ENCODE measurements at regions not wholly inside any gene's neighbourhood (a gene's known extent, or its start where the extent isn't known, plus 50 kb on each side); places are given as distances from the start of the nearest gene placed in this dataset.

GRCh38 chr2:219702796-219703545 is 75.5 kb downstream of the SLC4A3 start:
- Histone ChIP-seq H2AFZ (ENCODE audit: low read length) (no peak overlapping the region), H3K9ac (ENCODE audit: low read depth, low read length, poor library complexity, severe bottlenecking) (no peak overlapping the region), H3K4me3 (ENCODE audit: low read length, poor library complexity, severe bottlenecking) (no peak overlapping the region), H3K4me1 (ENCODE audit: insufficient read depth, low read length, poor library complexity, severe bottlenecking) (peaks cover 3% of the 10 kb centered on the region), H3K36me3 (ENCODE audit: insufficient read depth, low read length) (no peaks in the 10 kb centered on the region), H3K9me3 (ENCODE audit: insufficient read depth, low read depth, low read length) (no peaks in the 10 kb centered on the region), H4K20me1 (ENCODE audit: insufficient read depth, low read length, poor library complexity, severe bottlenecking) (no peaks in the 10 kb centered on the region), H3K4me2 (ENCODE audit: low read depth, low read length, poor library complexity, severe bottlenecking) (no peak overlapping the region), H3K27me3 (ENCODE audit: insufficient read depth, low read length, poor library complexity, severe bottlenecking) (no peaks in the 10 kb centered on the region), H3K9me2 (replicated peaks; ENCODE audit: low read depth, low read length) (no peaks in the 10 kb centered on the region), H3F3A (ENCODE audit: low read depth) (no peaks in the 10 kb centered on the region), H3K79me2 (ENCODE audit: insufficient read depth, low read length) (no peaks in the 10 kb centered on the region)
- TF ChIP-seq EZH2phosphoT487 (IDR thresholded peaks at IDR 0.05; ENCODE audit: borderline replicate concordance) (no peak), CTCF (conservative IDR thresholded peaks at IDR 0.05; ENCODE audit: low read length) (no peak)

- no peak for TF ChIP-seq EZH2phosphoT487 (IDR thresholded peaks at IDR 0.05; ENCODE audit: borderline replicate concordance)
- no peak for TF ChIP-seq CTCF (conservative IDR thresholded peaks at IDR 0.05; ENCODE audit: low read length)
- H2AFZ ChIP-seq (ENCODE audit: low read length), result no peak overlapping the region
- H3K79me2 ChIP-seq (ENCODE audit: insufficient read depth, low read length), result no peaks in the 10 kb centered on the region
- no peaks in the 10 kb centered on the region for H4K20me1 ChIP-seq (ENCODE audit: insufficient read depth, low read length, poor library complexity, severe bottlenecking)
- no peaks in the 10 kb centered on the region for H3F3A ChIP-seq (ENCODE audit: low read depth)
- no peak overlapping the region for H3K4me3 ChIP-seq (ENCODE audit: low read length, poor library complexity, severe bottlenecking)
- H3K9me2 ChIP-seq (replicated peaks; ENCODE audit: low read depth, low read length), result no peaks in the 10 kb centered on the region
- H3K4me2 ChIP-seq (ENCODE audit: low read depth, low read length, poor library complexity, severe bottlenecking), result no peak overlapping the region
- no peaks in the 10 kb centered on the region for H3K9me3 ChIP-seq (ENCODE audit: insufficient read depth, low read depth, low read length)
- H3K27me3 ChIP-seq (ENCODE audit: insufficient read depth, low read length, poor library complexity, severe bottlenecking), result no peaks in the 10 kb centered on the region
- no peak overlapping the region for H3K9ac ChIP-seq (ENCODE audit: low read depth, low read length, poor library complexity, severe bottlenecking)
- H3K4me1 ChIP-seq (ENCODE audit: insufficient read depth, low read length, poor library complexity, severe bottlenecking), result no peaks in the 10 kb centered on the region
- no peaks in the 10 kb centered on the region for H3K36me3 ChIP-seq (ENCODE audit: insufficient read depth, low read length)
These were observed 77.4 kb downstream of the SLC4A3 start for GRCh38 chr2:219704878-219705277.

- Histone ChIP-seq H3K27me3 (ENCODE audit: insufficient read depth, low read length, poor library complexity, severe bottlenecking) (no peaks in the 10 kb centered on the region), H3K79me2 (ENCODE audit: insufficient read depth, low read length) (no peaks in the 10 kb centered on the region), H3K4me2 (ENCODE audit: low read depth, low read length, poor library complexity, severe bottlenecking) (no peak overlapping the region)
These were observed 79.4 kb downstream of the SLC4A3 start for GRCh38 chr2:219706823-219707281.

More at GRCh38 chr2:219706823-219707281, 79.4 kb downstream of the SLC4A3 start:
- TF ChIP-seq CTCF (conservative IDR thresholded peaks at IDR 0.05; ENCODE audit: low read length) (no peak), EZH2phosphoT487 (IDR thresholded peaks at IDR 0.05; ENCODE audit: borderline replicate concordance) (no peak)
- no peak overlapping the region for H2AFZ ChIP-seq (ENCODE audit: low read length)
- H3K9ac ChIP-seq (ENCODE audit: low read depth, low read length, poor library complexity, severe bottlenecking), result no peak overlapping the region
- H3K4me1 ChIP-seq (ENCODE audit: insufficient read depth, low read length, poor library complexity, severe bottlenecking), result no peaks in the 10 kb centered on the region
- H3F3A ChIP-seq (ENCODE audit: low read depth), result no peaks in the 10 kb centered on the region
- no peaks in the 10 kb centered on the region for H3K9me3 ChIP-seq (ENCODE audit: insufficient read depth, low read depth, low read length)
- no peak overlapping the region for H3K4me3 ChIP-seq (ENCODE audit: low read length, poor library complexity, severe bottlenecking)
- no peaks in the 10 kb centered on the region for H3K36me3 ChIP-seq (ENCODE audit: insufficient read depth, low read length)
- no peaks in the 10 kb centered on the region for H4K20me1 ChIP-seq (ENCODE audit: insufficient read depth, low read length, poor library complexity, severe bottlenecking)
- no peaks in the 10 kb centered on the region; the same call in 1 of the 2 replicates for H3K9me2 ChIP-seq (replicated peaks; ENCODE audit: low read depth, low read length)

Measured in Loucy (cell line).